ENCODE measurements at regions not wholly inside any gene's neighbourhood (a gene's known extent, or its start where the extent isn't known, plus 50 kb on each side); places are given as distances from the start of the nearest gene placed in this dataset.

GRCh38 chr1:238767321-238767720, 619.0 kb upstream of the CHRM3 start:
- TF ChIP-seq, protein P1, sequence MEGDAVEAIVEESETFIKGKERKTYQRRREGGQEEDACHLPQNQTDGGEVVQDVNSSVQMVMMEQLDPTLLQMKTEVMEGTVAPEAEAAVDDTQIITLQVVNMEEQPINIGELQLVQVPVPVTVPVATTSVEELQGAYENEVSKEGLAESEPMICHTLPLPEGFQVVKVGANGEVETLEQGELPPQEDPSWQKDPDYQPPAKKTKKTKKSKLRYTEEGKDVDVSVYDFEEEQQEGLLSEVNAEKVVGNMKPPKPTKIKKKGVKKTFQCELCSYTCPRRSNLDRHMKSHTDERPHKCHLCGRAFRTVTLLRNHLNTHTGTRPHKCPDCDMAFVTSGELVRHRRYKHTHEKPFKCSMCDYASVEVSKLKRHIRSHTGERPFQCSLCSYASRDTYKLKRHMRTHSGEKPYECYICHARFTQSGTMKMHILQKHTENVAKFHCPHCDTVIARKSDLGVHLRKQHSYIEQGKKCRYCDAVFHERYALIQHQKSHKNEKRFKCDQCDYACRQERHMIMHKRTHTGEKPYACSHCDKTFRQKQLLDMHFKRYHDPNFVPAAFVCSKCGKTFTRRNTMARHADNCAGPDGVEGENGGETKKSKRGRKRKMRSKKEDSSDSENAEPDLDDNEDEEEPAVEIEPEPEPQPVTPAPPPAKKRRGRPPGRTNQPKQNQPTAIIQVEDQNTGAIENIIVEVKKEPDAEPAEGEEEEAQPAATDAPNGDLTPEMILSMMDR (conservative IDR thresholded peaks at IDR 0.05) = no peak
- no peak for TF ChIP-seq EZH2 (IDR thresholded peaks at IDR 0.05; ENCODE audit: low read depth)
